ENCODE measurements at regions not wholly inside any gene's neighbourhood (a gene's known extent, or its start where the extent isn't known, plus 50 kb on each side); places are given as distances from the start of the nearest gene placed in this dataset.

- H3K36me3 Mint-ChIP-seq (ENCODE audit: low read depth): no peaks in the 10 kb centered on the region
- H3K27me3 Mint-ChIP-seq (ENCODE audit: low read depth): peaks cover 4% of the 10 kb centered on the region
- H3K4me3 Mint-ChIP-seq: no peak overlapping the region
- H3K27ac Mint-ChIP-seq: no peak overlapping the region
- no peak for TF ChIP-seq CTCF (IDR thresholded peaks at IDR 0.05; ENCODE audit: unreplicated experiment in 3 of 3)
- peaks cover 3% of the 10 kb centered on the region for H3K9me3 Mint-ChIP-seq
- no peaks in the 10 kb centered on the region for H3K4me1 Mint-ChIP-seq
Observed at GRCh38 chr4:166274136-166274761, 401.2 kb downstream of the TLL1 start.

- Mint-ChIP-seq H3K4me3 (no peak overlapping the region), H3K9me3 (peaks cover 2% of the 10 kb centered on the region), H3K4me1 (no peaks in the 10 kb centered on the region), H3K36me3 (ENCODE audit: low read depth) (no peaks in the 10 kb centered on the region), H3K27ac (no peak overlapping the region), H3K27me3 (ENCODE audit: low read depth) (peaks cover 4% of the 10 kb centered on the region)
- TF ChIP-seq CTCF (IDR thresholded peaks at IDR 0.05; ENCODE audit: unreplicated experiment in 3 of 3): no peak
Observed at GRCh38 chr4:166274775-166275174, 401.7 kb downstream of the TLL1 start.

- Mint-ChIP-seq H3K4me3 (no peak overlapping the region), H3K9me3 (no peaks in the 10 kb centered on the region), H3K27ac (no peak overlapping the region), H3K27me3 (ENCODE audit: low read depth) (peaks cover 4% of the 10 kb centered on the region), H3K4me1 (no peaks in the 10 kb centered on the region), H3K36me3 (ENCODE audit: low read depth) (no peaks in the 10 kb centered on the region)
- TF ChIP-seq CTCF (IDR thresholded peaks at IDR 0.05; ENCODE audit: unreplicated experiment in 3 of 3): no peak
Observed at GRCh38 chr4:166277401-166277800, 404.4 kb downstream of the TLL1 start.

GRCh38 chr4:166277853-166278252 lies 404.8 kb downstream of the TLL1 start:
- TF ChIP-seq CTCF (IDR thresholded peaks at IDR 0.05; ENCODE audit: unreplicated experiment in 3 of 3): no peak
- Mint-ChIP-seq H3K27ac (no peak overlapping the region), H3K9me3 (no peaks in the 10 kb centered on the region), H3K4me3 (no peak overlapping the region), H3K36me3 (ENCODE audit: low read depth) (no peaks in the 10 kb centered on the region), H3K4me1 (no peaks in the 10 kb centered on the region), H3K27me3 (ENCODE audit: low read depth) (peaks cover 4% of the 10 kb centered on the region)

GRCh38 chr4:166279261-166279660 lies 406.2 kb downstream of the TLL1 start:
- Mint-ChIP-seq H3K36me3 (ENCODE audit: low read depth) (no peaks in the 10 kb centered on the region), H3K9me3 (no peaks in the 10 kb centered on the region), H3K4me3 (no peak overlapping the region), H3K4me1 (no peaks in the 10 kb centered on the region), H3K27ac (no peak overlapping the region), H3K27me3 (ENCODE audit: low read depth) (peaks cover 4% of the 10 kb centered on the region)
- TF ChIP-seq CTCF (IDR thresholded peaks at IDR 0.05; ENCODE audit: unreplicated experiment in 3 of 3): no peak

GRCh38 chr4:166280642-166281041 lies 407.6 kb downstream of the TLL1 start:
- H3K27me3 Mint-ChIP-seq (ENCODE audit: low read depth): peaks cover 4% of the 10 kb centered on the region
- H3K27ac Mint-ChIP-seq: no peak overlapping the region
- no peaks in the 10 kb centered on the region for H3K36me3 Mint-ChIP-seq (ENCODE audit: low read depth)
- no peak overlapping the region for H3K4me3 Mint-ChIP-seq
- H3K4me1 Mint-ChIP-seq: no peaks in the 10 kb centered on the region
- no peak for TF ChIP-seq CTCF (IDR thresholded peaks at IDR 0.05; ENCODE audit: unreplicated experiment in 3 of 3)
- no peaks in the 10 kb centered on the region for H3K9me3 Mint-ChIP-seq
